ENCODE measurements at regions not wholly inside any gene's neighbourhood (a gene's known extent, or its start where the extent isn't known, plus 50 kb on each side); places are given as distances from the start of the nearest gene placed in this dataset.

DNA sequence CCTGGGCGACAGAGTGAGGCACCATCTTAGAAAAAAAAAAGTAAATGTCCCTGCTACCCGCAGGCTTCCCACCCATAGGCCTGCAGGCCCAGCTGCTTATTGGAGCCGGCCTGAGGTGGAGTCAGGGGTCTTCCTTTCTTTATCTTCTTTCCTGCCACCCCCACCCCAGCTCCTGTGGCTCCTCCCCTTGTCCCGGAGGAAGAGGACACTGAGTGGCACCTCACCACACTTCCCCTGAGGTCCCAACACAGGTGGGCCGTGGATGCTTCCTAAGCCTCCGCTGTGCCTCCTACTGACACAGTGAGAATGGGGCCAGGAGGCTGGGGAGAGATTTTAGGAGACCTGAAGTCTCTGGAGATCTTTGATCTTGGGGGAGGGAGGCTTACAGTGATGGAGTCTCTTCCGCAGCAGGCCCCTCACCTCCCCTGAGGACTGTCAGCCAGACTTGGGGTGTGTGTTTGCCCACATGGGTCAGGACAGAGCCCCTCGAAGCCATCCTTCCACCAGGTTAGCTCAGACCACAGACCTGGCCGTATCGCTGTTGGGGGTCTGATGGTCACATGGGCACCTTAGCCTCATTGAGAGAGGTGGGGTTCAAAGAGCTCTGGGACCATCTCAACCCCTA, 135.4 kb upstream of the IER5L start:
- no peak overlapping the region for H3K9ac ChIP-seq (ENCODE audit: low read depth in 2 of 2, low read length in 2 of 2)
- intact Hi-C loops (cut with DNase I): no loop called here
- H3K27ac ChIP-seq: no peak overlapping the region
- H3K9me3 ChIP-seq: no peaks in the 10 kb centered on the region
- no peak overlapping the region for H3K4me3 ChIP-seq
- H3K27me3 ChIP-seq: no peaks in the 10 kb centered on the region
- H3K4me1 ChIP-seq: no peaks in the 10 kb centered on the region
- no peak for DNase-seq
- H3K36me3 ChIP-seq: no peaks in the 10 kb centered on the region
- TF ChIP-seq, protein P1, sequence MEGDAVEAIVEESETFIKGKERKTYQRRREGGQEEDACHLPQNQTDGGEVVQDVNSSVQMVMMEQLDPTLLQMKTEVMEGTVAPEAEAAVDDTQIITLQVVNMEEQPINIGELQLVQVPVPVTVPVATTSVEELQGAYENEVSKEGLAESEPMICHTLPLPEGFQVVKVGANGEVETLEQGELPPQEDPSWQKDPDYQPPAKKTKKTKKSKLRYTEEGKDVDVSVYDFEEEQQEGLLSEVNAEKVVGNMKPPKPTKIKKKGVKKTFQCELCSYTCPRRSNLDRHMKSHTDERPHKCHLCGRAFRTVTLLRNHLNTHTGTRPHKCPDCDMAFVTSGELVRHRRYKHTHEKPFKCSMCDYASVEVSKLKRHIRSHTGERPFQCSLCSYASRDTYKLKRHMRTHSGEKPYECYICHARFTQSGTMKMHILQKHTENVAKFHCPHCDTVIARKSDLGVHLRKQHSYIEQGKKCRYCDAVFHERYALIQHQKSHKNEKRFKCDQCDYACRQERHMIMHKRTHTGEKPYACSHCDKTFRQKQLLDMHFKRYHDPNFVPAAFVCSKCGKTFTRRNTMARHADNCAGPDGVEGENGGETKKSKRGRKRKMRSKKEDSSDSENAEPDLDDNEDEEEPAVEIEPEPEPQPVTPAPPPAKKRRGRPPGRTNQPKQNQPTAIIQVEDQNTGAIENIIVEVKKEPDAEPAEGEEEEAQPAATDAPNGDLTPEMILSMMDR (IDR thresholded peaks at IDR 0.05): no peak

DNA sequence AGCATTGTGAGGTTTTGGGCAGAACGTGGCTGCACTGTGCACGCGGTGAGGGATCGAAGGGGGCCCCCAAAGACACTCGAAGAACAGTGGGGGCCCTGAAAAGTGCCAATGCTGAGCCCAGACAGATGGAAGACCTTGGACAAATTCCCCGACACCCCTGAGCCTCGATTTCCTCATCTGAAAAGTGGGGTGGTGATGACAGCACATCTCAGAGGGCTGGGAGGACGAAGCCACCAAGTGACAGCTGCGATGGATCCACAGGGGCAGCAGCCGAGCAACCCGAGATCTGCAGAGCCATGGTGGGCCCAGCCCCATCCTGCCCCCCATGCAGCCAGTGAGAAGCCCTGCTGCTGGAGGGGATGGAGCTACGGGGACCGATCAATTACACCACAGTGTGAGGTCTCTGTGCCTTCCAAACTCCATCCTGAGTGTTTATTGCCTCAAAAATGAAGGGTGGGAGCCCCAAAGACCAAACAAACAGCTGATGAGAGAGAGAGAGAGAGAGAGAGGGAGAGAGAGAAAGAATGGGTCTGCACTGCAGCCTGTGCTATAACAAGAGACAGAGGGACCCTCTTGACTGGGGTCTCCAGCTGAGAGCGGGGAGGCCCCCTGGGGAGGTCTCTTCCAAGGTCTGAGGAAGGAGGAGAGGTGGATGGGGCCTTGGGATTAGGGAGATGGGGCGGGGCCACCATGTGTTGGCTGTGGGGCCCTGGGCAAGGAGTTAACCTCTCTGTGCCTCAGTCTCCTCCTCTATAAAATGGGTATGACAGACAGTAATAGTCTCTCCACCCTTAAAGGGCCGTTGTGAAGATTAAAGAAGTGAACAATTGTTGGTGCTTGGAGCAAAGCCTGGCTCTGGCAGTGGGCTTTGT, 134.4 kb upstream of the IER5L start:
- intact Hi-C loops (cut with DNase I): no loop called here
- Histone ChIP-seq H3K4me3 (no peak overlapping the region), H3K36me3 (no peaks in the 10 kb centered on the region), H3K9ac (ENCODE audit: low read depth in 2 of 2, low read length in 2 of 2) (no peak overlapping the region), H3K27me3 (no peaks in the 10 kb centered on the region), H3K4me1 (no peaks in the 10 kb centered on the region), H3K9me3 (no peaks in the 10 kb centered on the region), H3K27ac (no peak overlapping the region)
- no peak for DNase-seq
- TF ChIP-seq, protein P1 (IDR thresholded peaks at IDR 0.05): no peak

DNA sequence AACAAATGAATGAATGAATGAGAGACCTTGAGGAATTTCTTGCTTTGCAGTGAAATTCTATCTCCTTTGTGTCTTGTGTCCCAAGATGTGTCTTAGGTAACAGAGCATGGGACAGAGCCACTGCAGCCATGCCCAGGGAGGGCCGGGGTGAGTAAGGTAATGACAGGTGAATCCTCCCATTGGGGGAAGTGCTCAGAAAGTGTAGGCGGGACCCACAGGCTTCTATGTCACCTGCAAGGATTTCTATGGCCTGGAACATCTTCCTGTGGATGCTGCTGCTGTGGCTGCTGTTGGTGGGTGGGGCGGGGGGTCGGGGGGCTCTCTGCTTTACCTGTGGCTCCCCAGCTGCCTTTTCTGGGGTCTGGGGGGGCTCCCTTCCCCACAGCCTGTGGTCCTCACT, 133.6 kb upstream of the IER5L start:
- intact Hi-C loops (cut with DNase I): no loop called here
- Histone ChIP-seq H3K4me1 (no peaks in the 10 kb centered on the region), H3K27ac (no peak overlapping the region), H3K4me3 (no peak overlapping the region), H3K9me3 (no peaks in the 10 kb centered on the region), H3K27me3 (no peaks in the 10 kb centered on the region), H3K9ac (ENCODE audit: low read depth in 2 of 2, low read length in 2 of 2) (no peak overlapping the region), H3K36me3 (no peaks in the 10 kb centered on the region)
- TF ChIP-seq, protein P1 (IDR thresholded peaks at IDR 0.05): no peak
- DNase-seq: no peak

DNA sequence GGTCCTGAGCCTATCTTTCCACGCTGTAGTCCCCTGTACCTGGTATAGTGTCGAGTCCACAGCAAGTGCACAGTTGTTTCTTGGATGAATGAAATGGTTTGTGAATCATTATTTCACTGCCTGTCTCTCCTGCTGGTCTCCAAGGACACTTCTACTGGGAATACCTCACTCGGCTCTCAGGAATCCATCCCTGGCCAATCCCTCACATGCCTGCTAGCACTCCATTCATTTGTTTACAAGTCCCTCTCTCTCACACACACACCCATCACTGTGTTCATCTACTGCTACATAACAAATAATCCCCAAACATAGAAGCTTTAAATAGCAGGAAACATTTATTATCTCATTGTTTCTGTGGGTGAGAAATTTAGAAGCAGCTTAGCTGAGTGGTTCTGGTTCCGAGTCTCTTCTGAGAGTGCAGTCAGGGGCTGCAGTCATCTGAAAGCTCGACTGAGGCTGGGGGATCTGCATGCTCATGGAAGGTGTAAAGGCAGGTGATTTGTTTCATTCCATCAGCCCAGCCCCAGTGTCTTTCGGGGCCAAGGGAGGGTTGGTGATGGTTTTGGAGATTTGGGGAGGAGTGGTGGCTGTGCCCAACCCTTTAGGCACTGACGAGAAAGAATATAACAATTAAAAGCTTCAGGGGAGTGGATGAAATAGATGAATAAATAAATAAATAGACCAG, 132.7 kb upstream of the IER5L start:
- DNase-seq: no peak
- H3K27me3 ChIP-seq: no peaks in the 10 kb centered on the region
- no peak overlapping the region for H3K9ac ChIP-seq (ENCODE audit: low read depth in 2 of 2, low read length in 2 of 2)
- no peaks in the 10 kb centered on the region for H3K9me3 ChIP-seq
- intact Hi-C loops (cut with DNase I): no loop called here
- TF ChIP-seq, protein P1 (IDR thresholded peaks at IDR 0.05): no peak
- no peak overlapping the region for H3K4me3 ChIP-seq
- no peak overlapping the region for H3K27ac ChIP-seq
- H3K4me1 ChIP-seq: no peaks in the 10 kb centered on the region
- no peaks in the 10 kb centered on the region for H3K36me3 ChIP-seq

DNA sequence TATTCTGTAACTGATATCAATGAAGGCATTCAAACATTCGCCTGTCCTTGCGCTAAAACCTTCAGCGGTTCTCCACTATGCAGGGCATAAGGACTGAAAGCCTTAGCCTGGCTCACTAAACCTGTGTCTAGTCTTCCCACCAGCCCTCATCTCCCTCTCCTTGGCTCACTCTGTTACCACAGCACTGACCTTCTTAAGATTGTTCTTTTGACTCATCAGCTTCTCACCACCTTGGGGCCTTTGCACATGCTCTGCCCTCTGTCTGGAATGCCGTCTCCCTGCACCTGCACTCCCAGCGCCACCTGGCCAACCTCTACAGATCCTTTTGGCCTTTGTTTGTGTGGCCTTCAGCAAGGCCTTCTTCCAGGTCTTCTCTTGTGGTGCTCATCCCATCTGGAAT, 131.8 kb upstream of the IER5L start:
- no peaks in the 10 kb centered on the region for H3K27me3 ChIP-seq
- no peaks in the 10 kb centered on the region for H3K9me3 ChIP-seq
- no peak overlapping the region for H3K27ac ChIP-seq
- H3K4me3 ChIP-seq: no peak overlapping the region
- no peak for DNase-seq
- no peaks in the 10 kb centered on the region for H3K36me3 ChIP-seq
- intact Hi-C loops (cut with DNase I): no loop called here
- no peaks in the 10 kb centered on the region for H3K4me1 ChIP-seq
- TF ChIP-seq, protein P1 (IDR thresholded peaks at IDR 0.05): no peak
- H3K9ac ChIP-seq (ENCODE audit: low read depth in 2 of 2, low read length in 2 of 2): no peak overlapping the region

All from colonic mucosa (tissue), 4 donors.